WI38 (cell line): ENCODE measurements at regions not wholly inside any gene's neighbourhood (a gene's known extent, or its start where the extent isn't known, plus 50 kb on each side); places are given as distances from the start of the nearest gene placed in this dataset.

Source experiments
- H3K4me3 ChIP-seq: 2 replicates; pipeline ENCODE4 v1.5.1; 2011; ENCODE audit warnings: low read depth, mild to moderate bottlenecking, control low read depth, low read length
- CTCF ChIP-seq: IDR thresholded peaks from 2 replicates; pipeline ENCODE4 v1.5.1; 2012; ENCODE audit warnings: low read depth, mild to moderate bottlenecking, control low read depth, low read length

DNA sequence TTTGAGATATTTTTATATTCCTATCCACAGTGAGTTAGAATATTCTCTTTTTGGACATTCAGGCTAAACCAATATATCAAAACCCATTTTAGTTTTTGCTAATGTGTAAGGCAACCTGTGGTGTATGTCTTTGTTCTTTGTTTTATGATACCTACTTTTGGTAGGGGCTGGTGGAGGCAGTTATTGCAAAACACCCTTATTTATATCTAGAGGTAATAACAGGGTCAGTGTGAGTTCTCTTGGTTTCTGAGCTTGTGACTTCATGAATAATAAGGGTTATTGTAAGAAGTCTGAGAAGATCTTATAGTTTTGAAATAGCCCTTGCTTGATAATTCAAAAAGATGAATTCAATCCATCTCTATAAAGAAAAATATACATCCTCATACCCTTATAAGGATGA is 235.1 kb upstream of the LRIG3 start:
- no peak for TF ChIP-seq CTCF
- H3K4me3 ChIP-seq = no peak overlapping the region

DNA sequence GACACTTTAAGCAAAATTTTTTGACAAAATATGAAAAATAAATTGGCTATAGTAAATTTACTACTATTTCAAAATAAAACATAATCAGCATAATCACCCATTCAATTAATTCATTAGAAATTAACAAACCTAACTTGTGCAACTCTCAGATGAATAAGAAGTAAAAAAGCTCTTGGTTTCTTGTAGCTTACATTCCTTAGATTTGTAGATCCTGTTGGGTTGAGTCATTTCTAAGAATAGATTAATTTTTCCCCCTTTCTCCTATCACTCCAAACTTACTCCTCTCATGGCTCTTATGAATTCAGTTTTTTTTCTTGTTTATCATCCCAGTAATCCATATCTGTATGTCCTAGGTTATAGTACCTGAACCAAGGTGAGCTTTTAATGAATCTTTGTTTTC is 230.9 kb upstream of the LRIG3 start:
- no peak for TF ChIP-seq CTCF
- no peak overlapping the region for H3K4me3 ChIP-seq

- H3K4me3 ChIP-seq = no peak overlapping the region
- peak; percentile 64; the same call in 1 of the 2 replicates for TF ChIP-seq CTCF
Observed at GRCh38 chr12:59149995-59150642, 229.8 kb upstream of the LRIG3 start.

GRCh38 chr12:59147791-59148190 is 227.5 kb upstream of the LRIG3 start:
- no peak overlapping the region for H3K4me3 ChIP-seq
- no peak for TF ChIP-seq CTCF

- no peak overlapping the region for H3K4me3 ChIP-seq
- no peak for TF ChIP-seq CTCF
Observed at GRCh38 chr12:59142183-59142790, 222.0 kb upstream of the LRIG3 start.

DNA sequence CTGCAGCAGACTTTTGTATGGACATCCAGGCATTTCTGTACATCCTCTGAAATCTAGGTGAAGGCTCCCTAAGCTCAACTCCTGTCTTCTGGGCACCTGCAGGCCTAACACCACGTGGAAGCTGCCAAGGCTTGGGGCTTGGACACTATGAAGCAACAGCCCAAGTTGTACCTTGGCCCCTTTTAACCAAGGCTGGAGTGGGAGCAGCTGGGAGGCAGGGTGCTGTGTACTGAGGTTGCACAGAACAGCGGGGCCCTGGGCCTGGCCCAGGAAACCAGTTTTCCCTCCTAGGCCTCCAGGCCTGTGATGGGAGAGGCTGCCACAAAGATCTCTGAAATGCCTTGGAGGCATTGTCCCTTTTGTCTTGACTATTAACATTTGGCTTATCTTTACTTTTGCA is 214.4 kb upstream of the LRIG3 start:
- H3K4me3 ChIP-seq = no peak overlapping the region
- no peak for TF ChIP-seq CTCF

DNA sequence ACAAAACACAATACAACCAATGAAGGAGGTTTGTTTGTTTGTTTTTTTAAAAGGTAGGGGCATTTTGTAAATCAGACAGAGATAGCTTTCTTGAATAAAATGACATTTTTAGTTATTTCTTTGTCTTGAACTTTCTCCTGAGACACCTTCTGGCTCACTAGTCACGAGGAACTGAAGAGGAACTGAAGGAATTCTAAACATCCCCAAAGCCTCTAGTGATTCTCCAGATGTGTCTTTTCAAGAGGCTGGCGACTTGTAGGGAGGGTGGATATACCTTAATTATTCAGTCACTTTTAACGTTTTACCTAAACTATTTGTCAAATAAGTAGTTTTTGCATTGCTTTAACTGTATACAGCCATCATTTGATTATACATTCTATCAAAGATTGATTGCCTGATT is 211.2 kb upstream of the LRIG3 start:
- no peak overlapping the region for H3K4me3 ChIP-seq
- TF ChIP-seq CTCF = no peak
